H9 (cell line): ENCODE measurements at regions not wholly inside any gene's neighbourhood (a gene's known extent, or its start where the extent isn't known, plus 50 kb on each side); places are given as distances from the start of the nearest gene placed in this dataset.

Experiments used
- DNase-seq: peaks from one replicate; pipeline ENCODE4 v3.0.0-alpha.2; 2017
- H2AFZ ChIP-seq: one replicate; pipeline ENCODE4 v1.6.1; 2013; ENCODE audit warnings: mild to moderate bottlenecking, low read length, control low read depth, moderate library complexity
- H2AK5ac ChIP-seq: 2 replicates; pipeline ENCODE4 v1.6.1; 2013; ENCODE audit warnings: low read length, control low read depth, mixed read lengths; ENCODE audit not compliant: insufficient read length
- H2BK120ac ChIP-seq: one replicate; pipeline ENCODE4 v1.6.1; 2013; ENCODE audit warnings: low read depth, mild to moderate bottlenecking, low read length, control low read depth, inconsistent platforms; ENCODE audit not compliant: poor library complexity, severe bottlenecking
- H2BK12ac ChIP-seq: 2 replicates; pipeline ENCODE4 v1.6.1; 2013; ENCODE audit warnings: low read length, control low read depth, mixed read lengths, low read depth; ENCODE audit not compliant: insufficient read length
- H2BK15ac ChIP-seq: 2 replicates; pipeline ENCODE4 v1.6.1; 2013; ENCODE audit warnings: low read depth, low read length, control low read depth
- H2BK20ac ChIP-seq: one replicate; pipeline ENCODE4 v1.6.1; 2013; ENCODE audit warnings: low read depth, mild to moderate bottlenecking, low read length, control low read depth, inconsistent platforms; ENCODE audit not compliant: poor library complexity, severe bottlenecking
- H2BK5ac ChIP-seq: 2 replicates; pipeline ENCODE4 v1.6.1; 2013; ENCODE audit warnings: low read length, control low read depth, mixed read lengths; ENCODE audit not compliant: insufficient read length
- H3K14ac ChIP-seq: 2 replicates; pipeline ENCODE4 v1.6.1; 2013; ENCODE audit warnings: low read length, control low read depth; ENCODE audit not compliant: insufficient read depth
- H3K18ac ChIP-seq: 2 replicates; pipeline ENCODE4 v1.6.1; 2013; ENCODE audit warnings: low read depth, mild to moderate bottlenecking, mixed read lengths, low read length, control low read depth; ENCODE audit not compliant: insufficient read length
- H3K23ac ChIP-seq: 2 replicates; pipeline ENCODE4 v1.6.1; 2013; ENCODE audit warnings: low read length, control low read depth, mixed read lengths, low read depth; ENCODE audit not compliant: insufficient read length
- H3K23me2 ChIP-seq: 2 replicates; pipeline ENCODE4 v1.6.1; 2013; ENCODE audit warnings: low read depth, mild to moderate bottlenecking, mixed read lengths, low read length, control low read depth; ENCODE audit not compliant: insufficient read length, poor library complexity, severe bottlenecking
- H3K27ac ChIP-seq: 2 replicates; pipeline ENCODE4 v1.5.1; 2013; ENCODE audit warnings: low read length, control low read depth, mixed read lengths, low read depth; ENCODE audit not compliant: insufficient read length
- H3K27me3 ChIP-seq: 2 replicates; pipeline ENCODE4 v1.6.1; 2013; ENCODE audit warnings: low read length, control low read depth, inconsistent platforms; ENCODE audit not compliant: insufficient read depth
- H3K4ac ChIP-seq: 2 replicates; pipeline ENCODE4 v1.6.1; 2013; ENCODE audit warnings: low read depth, mild to moderate bottlenecking, control low read depth, inconsistent platforms, low read length, moderate library complexity
- H3K4me1 ChIP-seq: 2 replicates; pipeline ENCODE4 v1.6.1; 2013; ENCODE audit warnings: low read length, control low read depth, inconsistent platforms; ENCODE audit not compliant: insufficient read depth
- H3K4me2 ChIP-seq: 2 replicates; pipeline ENCODE4 v1.6.1; 2013; ENCODE audit warnings: low read length, control low read depth, mixed read lengths; ENCODE audit not compliant: insufficient read length, insufficient read depth
- H3K56ac ChIP-seq: 2 replicates; pipeline ENCODE4 v1.6.1; 2013; ENCODE audit warnings: low read depth, mild to moderate bottlenecking, mixed read lengths, low read length, control low read depth; ENCODE audit not compliant: insufficient read length
- H3K79me1 ChIP-seq: 2 replicates; pipeline ENCODE4 v1.6.1; 2013; ENCODE audit warnings: low read depth, mild to moderate bottlenecking, moderate library complexity, low read length, control low read depth, inconsistent platforms; ENCODE audit not compliant: insufficient read depth, poor library complexity, severe bottlenecking
- H3K79me2 ChIP-seq: 2 replicates; pipeline ENCODE4 v1.6.1; 2013; ENCODE audit warnings: low read length, control low read depth, inconsistent platforms; ENCODE audit not compliant: insufficient read depth
- H3K9ac ChIP-seq: 2 replicates; pipeline ENCODE4 v1.6.1; 2013; ENCODE audit warnings: low read length, control low read depth, mixed read lengths; ENCODE audit not compliant: insufficient read length; ENCODE audit errors: extremely low read depth
- H3K9me3 ChIP-seq: one replicate; pipeline ENCODE4 v1.6.1; 2013; ENCODE audit warnings: low read depth, low read length, inconsistent platforms; ENCODE audit not compliant: control insufficient read depth
- H3T11ph ChIP-seq: one replicate; pipeline ENCODE4 v1.6.1; 2013; ENCODE audit warnings: mild to moderate bottlenecking, low read length, control low read depth, inconsistent platforms
- H4K20me1 ChIP-seq: one replicate; pipeline ENCODE4 v1.6.1; 2013; ENCODE audit not compliant: control insufficient read depth, insufficient read length, insufficient read depth
- H4K5ac ChIP-seq: 2 replicates; pipeline ENCODE4 v1.6.1; 2013; ENCODE audit warnings: low read depth, mild to moderate bottlenecking, mixed read lengths, low read length, control low read depth; ENCODE audit not compliant: insufficient read length
- H4K8ac ChIP-seq: replicated peaks from 2 replicates; pipeline ENCODE4 v1.6.1; 2013; ENCODE audit warnings: low read length, control low read depth, mixed read lengths, low read depth; ENCODE audit not compliant: insufficient read length
- H4K91ac ChIP-seq: 2 replicates; pipeline ENCODE4 v1.6.1; 2013; ENCODE audit warnings: low read depth, mild to moderate bottlenecking, moderate library complexity, mixed read lengths, low read length, control low read depth; ENCODE audit not compliant: insufficient read length
- H3K27ac Mint-ChIP-seq, 3 experiments: 2 replicates in 2 of 3; 3 replicates in 1 of 3; pipeline ENCODE4 v1.8.0; 2020 to 2021; ENCODE audit warnings: mixed read lengths in 3 of 3, mild to moderate bottlenecking in 1 of 3, moderate library complexity in 1 of 3
- H3K27me3 Mint-ChIP-seq: 2 replicates; pipeline ENCODE4 v1.8.0; 2021; ENCODE audit warnings: low read depth, mild to moderate bottlenecking, moderate library complexity, mixed read lengths
- H3K36me3 Mint-ChIP-seq, 3 experiments: 2 replicates in 2 of 3; 3 replicates in 1 of 3; pipeline ENCODE4 v1.8.0; 2020 to 2021; ENCODE audit warnings: low read depth in 3 of 3, mixed read lengths in 3 of 3; ENCODE audit not compliant: insufficient read depth in 1 of 3
- H3K4me1 Mint-ChIP-seq, 2 experiments: 2 replicates each; pipeline ENCODE4 v1.8.0; 2020; ENCODE audit warnings: mixed read lengths in 2 of 2
- H3K4me3 Mint-ChIP-seq, 2 experiments: 2 replicates in 1 of 2; 3 replicates in 1 of 2; pipeline ENCODE4 v1.8.0; 2020 to 2021; ENCODE audit warnings: mild to moderate bottlenecking in 2 of 2, mixed read lengths in 2 of 2, moderate library complexity in 1 of 2
- H3K9me3 Mint-ChIP-seq, 2 experiments: 2 replicates in 1 of 2; 3 replicates in 1 of 2; pipeline ENCODE4 v1.8.0; 2020; ENCODE audit warnings: mild to moderate bottlenecking in 2 of 2, mixed read lengths in 2 of 2, moderate library complexity in 1 of 2
- CTCF ChIP-seq: fragments of 200-600 bp; sonication (generic); conservative IDR thresholded peaks from 3 replicates; pipeline ENCODE4 v1.8.0; 2021; ENCODE audit warnings: antibody characterized with exemption, mild to moderate bottlenecking
- WGBS: extraction: QIAGEN DNeasy Blood & Tissue Kit; methylation state at CpG from one replicate; pipeline ENCODE4 v1.1.7; 2013; ENCODE audit warnings: missing lambda C conversion rate, low lambda C conversion rate, mixed read lengths; ENCODE audit not compliant: insufficient read length; ENCODE audit errors: extremely low coverage; 5-methylcytosine and 5-hydroxymethylcytosine counted together

- Histone ChIP-seq H3K23ac (no peak overlapping the region), H3K4me2 (no peak overlapping the region), H3K23me2 (no peaks in the 10 kb centered on the region), H3K9ac (no peak overlapping the region), H3K9me3 (no peaks in the 10 kb centered on the region), H3K4me1 (no peaks in the 10 kb centered on the region), H4K91ac (no peak overlapping the region), H2BK12ac (no peak overlapping the region), H3T11ph (no peak overlapping the region), H3K79me1 (no peaks in the 10 kb centered on the region), H3K18ac (no peak overlapping the region), H3K27ac (no peak overlapping the region), H2BK15ac (no peak overlapping the region), H2BK20ac (no peak overlapping the region), H4K5ac (no peak overlapping the region), H2AK5ac (no peak overlapping the region), H2BK120ac (no peak overlapping the region), H3K4ac (no peak overlapping the region), H2AFZ (no peak overlapping the region), H3K27me3 (no peaks in the 10 kb centered on the region), H4K8ac (no peak overlapping the region), H4K20me1 (no peaks in the 10 kb centered on the region), H2BK5ac (no peak overlapping the region), H3K79me2 (no peaks in the 10 kb centered on the region), H3K14ac (no peak overlapping the region), H3K56ac (no peak overlapping the region)
- Mint-ChIP-seq H3K27ac (no peak overlapping the region; a peak in 1 of 7 replicates), H3K4me1 (peaks cover 0 to 5% of the 10 kb centered on the region in 2 experiments; a peak in 2 of 4 replicates), H3K36me3 (no peaks in the 10 kb centered on the region), H3K4me3 (no peak overlapping the region), H3K9me3 (no peaks in the 10 kb centered on the region; a peak in 1 of 5 replicates), H3K27me3 (no peaks in the 10 kb centered on the region)
- DNase-seq: no peak
- WGBS: no CpG with 5 or more reads among the region's 5 CpGs
- TF ChIP-seq CTCF: no peak
These were observed 301.0 kb downstream of the GALR1 start for GRCh38 chr18:77550625-77551024.
